Left lung (tissue), 4 donors: ENCODE measurements at regions not wholly inside any gene's neighbourhood (a gene's known extent, or its start where the extent isn't known, plus 50 kb on each side); places are given as distances from the start of the nearest gene placed in this dataset.

Experiments used
- ATAC-seq: fragments of 200-7000 bp; cut with Tn5 transposase; one replicate; pipeline ENCODE4 v1.9.1; 2020; ENCODE audit warnings: moderate library complexity
- DNase-seq, 4 donors: peaks; one replicate each; pipeline ENCODE4 v3.0.0-alpha.2; 2013 to 2020
- H3K27ac ChIP-seq, 2 donors: fragments of 200-600 bp; sonication (generic) in 1 of 2; one replicate each; pipeline versions ENCODE4 v1.5.0 to v1.8.0; 2020 to 2021
- H3K27me3 ChIP-seq, 2 donors: fragments of 200-600 bp; sonication (generic) in 1 of 2; one replicate each; pipeline versions ENCODE4 v1.5.0 to v1.8.0; 2020 to 2021
- H3K36me3 ChIP-seq, 2 donors: fragments of 200-600 bp; sonication (generic) in 1 of 2; one replicate each; pipeline versions ENCODE4 v1.5.0 to v1.8.0; 2020 to 2021
- H3K4me1 ChIP-seq, 2 donors: fragments of 200-600 bp; one replicate each; pipeline ENCODE4 v1.8.0; 2021
- H3K4me3 ChIP-seq, 2 donors: fragments of 200-600 bp; sonication (generic) in 1 of 2; one replicate each; pipeline versions ENCODE4 v1.5.0 to v1.8.0; 2020 to 2021; ENCODE audit warnings: mild to moderate bottlenecking in 1 of 2
- H3K9me3 ChIP-seq, 2 donors: fragments of 200-600 bp; sonication (generic) in 1 of 2; one replicate each; pipeline versions ENCODE4 v1.5.0 to v1.8.0; 2020 to 2021
- CTCF ChIP-seq, 2 donors: fragments of 200-600 bp; sonication (generic) in 1 of 2; IDR thresholded peaks; one replicate each; pipeline versions ENCODE4 v1.5.0 to v1.8.0; 2021; ENCODE audit warnings: antibody characterized with exemption in 2 of 2
- intact Hi-C, 2 donors: fragments of 100-400 bp; cut with DNase I; formaldehyde crosslinking; loops; one replicate each; pipeline versions ENCODE4 v1.11.2 to v1.14.2; 2022
- microRNA-seq, 2 donors: library from miRNA; unstranded; fragments of <30 nt; microRNA quantifications; one replicate each; pipeline ENCODE4, GENCODE V29; 2019
- donor health status: DM: no; HTN: yes; CAD: no.
- donor health status: DM: no; HTN: no; CAD: no.

- Histone ChIP-seq H3K4me3 (no peak overlapping the region), H3K9me3 (peaks cover 0 to 10% of the 10 kb centered on the region in 2 donors), H3K27me3 (no peaks in the 10 kb centered on the region), H3K36me3 (no peaks in the 10 kb centered on the region), H3K27ac (no peak overlapping the region), H3K4me1 (no peaks in the 10 kb centered on the region)
- intact Hi-C loops, result no loop called here
- ATAC-seq (no peak), DNase-seq (no peak)
- TF ChIP-seq CTCF (IDR thresholded peaks at IDR 0.05), result no peak
Observed at GRCh38 chr3:175879417-175879816, 1020.3 kb downstream of the NAALADL2 start.

- Histone ChIP-seq H3K4me3 (no peak overlapping the region), H3K27me3 (no peaks in the 10 kb centered on the region), H3K9me3 (peaks cover 0 to 5% of the 10 kb centered on the region in 2 donors), H3K4me1 (no peaks in the 10 kb centered on the region), H3K36me3 (no peaks in the 10 kb centered on the region), H3K27ac (no peak overlapping the region)
- no peak for TF ChIP-seq CTCF (IDR thresholded peaks at IDR 0.05)
- ATAC-seq, result no peak
- DNase-seq, result no peak
- intact Hi-C loops, result no loop called here
Observed at GRCh38 chr3:175869404-175869803, 1010.3 kb downstream of the NAALADL2 start.

GRCh38 chr3:175868626-175869025, 1009.5 kb downstream of the NAALADL2 start:
- no peaks in the 10 kb centered on the region for H3K4me1 ChIP-seq
- DNase-seq (no peak), ATAC-seq (no peak)
- H3K27me3 ChIP-seq, result no peaks in the 10 kb centered on the region
- H3K9me3 ChIP-seq, result peaks cover 0 to 4% of the 10 kb centered on the region in 2 donors
- H3K4me3 ChIP-seq, result no peak overlapping the region
- no peak for TF ChIP-seq CTCF (IDR thresholded peaks at IDR 0.05)
- no peak overlapping the region for H3K27ac ChIP-seq
- H3K36me3 ChIP-seq, result no peaks in the 10 kb centered on the region
- intact Hi-C loops, result no loop called here

- no peaks in the 10 kb centered on the region for H3K36me3 ChIP-seq
- intact Hi-C loops, result no loop called here
- H3K4me1 ChIP-seq, result no peaks in the 10 kb centered on the region
- no peaks in the 10 kb centered on the region for H3K27me3 ChIP-seq
- no peak overlapping the region for H3K27ac ChIP-seq
- ATAC-seq, result no peak
- no peaks in the 10 kb centered on the region for H3K9me3 ChIP-seq
- DNase-seq, result no peak
- no peak overlapping the region for H3K4me3 ChIP-seq
- no peak for TF ChIP-seq CTCF (IDR thresholded peaks at IDR 0.05)
Observed at GRCh38 chr3:175865724-175866123, 1006.6 kb downstream of the NAALADL2 start.

- TF ChIP-seq CTCF (IDR thresholded peaks at IDR 0.05), result no peak
- ATAC-seq, result no peak
Observed at GRCh38 chr3:175861916-175862315, 1002.8 kb downstream of the NAALADL2 start.

More at GRCh38 chr3:175861916-175862315, 1002.8 kb downstream of the NAALADL2 start:
- Histone ChIP-seq H3K9me3 (no peaks in the 10 kb centered on the region), H3K27me3 (no peaks in the 10 kb centered on the region), H3K4me3 (no peak overlapping the region), H3K27ac (no peak overlapping the region), H3K4me1 (no peaks in the 10 kb centered on the region), H3K36me3 (no peaks in the 10 kb centered on the region)
- DNase-seq, result no peak
- intact Hi-C loops, result no loop called here

Small RNA genes in the stretch of these regions (microRNA-seq; reads per million reads assigned to microRNA genes)
- 0.82 to 4.5 reads per million in 2 donors for gene MIR7977
